SU-DHL-6 (cell line): ENCODE measurements at regions not wholly inside any gene's neighbourhood (a gene's known extent, or its start where the extent isn't known, plus 50 kb on each side); places are given as distances from the start of the nearest gene placed in this dataset.

Experiments used
- H2AFZ ChIP-seq: fragments of 200-600 bp; sonication (generic); 2 replicates; pipeline ENCODE4 v1.6.1; 2014; ENCODE audit warnings: low read depth, mild to moderate bottlenecking, moderate library complexity, mixed read lengths, antibody characterized with exemption, low read length; ENCODE audit not compliant: severe bottlenecking
- H3F3A ChIP-seq: fragments of 200-600 bp; shearing (Covaris generic); 2 replicates; pipeline ENCODE4 v1.6.0; 2016; ENCODE audit warnings: antibody characterized with exemption, mild to moderate bottlenecking; ENCODE audit not compliant: insufficient read depth
- H3K27ac ChIP-seq: fragments of 200-600 bp; sonication (generic); 2 replicates; pipeline ENCODE4 v1.5.1; 2016; ENCODE audit warnings: low read depth, mild to moderate bottlenecking, low read length, moderate library complexity, mixed read lengths
- H3K27me3 ChIP-seq: fragments of 200-600 bp; sonication (generic), shearing (Covaris generic); 2 replicates; pipeline ENCODE4 v1.6.0; 2014; ENCODE audit warnings: mild to moderate bottlenecking, low read length
- H3K36me3 ChIP-seq: fragments of 200-600 bp; sonication (generic); 2 replicates; pipeline ENCODE4 v1.6.1; 2014; ENCODE audit warnings: mild to moderate bottlenecking, low read length, mixed read lengths
- H3K4me2 ChIP-seq: fragments of 300-600, 200-600 bp; shearing (Covaris generic), sonication (generic); 2 replicates; pipeline ENCODE4 v1.6.0; 2014; ENCODE audit warnings: low read length, low read depth, mild to moderate bottlenecking; ENCODE audit not compliant: poor library complexity, severe bottlenecking
- H3K4me3 ChIP-seq: fragments of 200-600 bp; sonication (generic); 2 replicates; pipeline ENCODE4 v1.5.1; 2014; ENCODE audit warnings: antibody characterized with exemption, low read length, mild to moderate bottlenecking, mixed read lengths; ENCODE audit not compliant: insufficient read depth, poor library complexity, severe bottlenecking
- H3K79me2 ChIP-seq: fragments of 200-600 bp; sonication (generic); 2 replicates; pipeline ENCODE4 v1.6.1; 2014; ENCODE audit warnings: mild to moderate bottlenecking, low read length, moderate library complexity; ENCODE audit not compliant: insufficient read depth
- H3K9ac ChIP-seq: fragments of 200-600 bp; sonication (generic); 2 replicates; pipeline ENCODE4 v1.7.0; 2014; ENCODE audit warnings: mild to moderate bottlenecking, low read length
- H3K9me2 ChIP-seq: fragments of 200-600 bp; sonication (generic); replicated peaks from 2 replicates; pipeline ENCODE4 v1.6.1; 2014; ENCODE audit warnings: low read length; ENCODE audit not compliant: insufficient read depth
- H3K9me3 ChIP-seq: fragments of 200-600 bp; sonication (generic); 2 replicates; pipeline ENCODE4 v1.6.1; 2014; ENCODE audit warnings: low read length, mixed read lengths; ENCODE audit not compliant: insufficient read depth
- H4K20me1 ChIP-seq: fragments of 200-600 bp; sonication (generic); 2 replicates; pipeline ENCODE4 v1.6.1; 2014; ENCODE audit warnings: low read depth, mild to moderate bottlenecking, antibody characterized with exemption, low read length, moderate library complexity, mixed read lengths
- EZH2phosphoT487 ChIP-seq: fragments of 200-600 bp; sonication (generic), shearing (Covaris generic); conservative IDR thresholded peaks from 2 replicates; pipeline ENCODE4 v1.6.1; 2018; ENCODE audit warnings: mild to moderate bottlenecking, antibody characterized with exemption, low read length, moderate library complexity, mixed read lengths
- TF ChIP-seq, protein P1 (sequence below): fragments of 200-600 bp; sonication (generic); IDR thresholded peaks from one replicate; pipeline ENCODE4 v1.5.1; 2017; ENCODE audit warnings: antibody characterized with exemption, mild to moderate bottlenecking, low read length, moderate library complexity; ENCODE audit not compliant: insufficient read depth, poor library complexity, severe bottlenecking

DNA sequence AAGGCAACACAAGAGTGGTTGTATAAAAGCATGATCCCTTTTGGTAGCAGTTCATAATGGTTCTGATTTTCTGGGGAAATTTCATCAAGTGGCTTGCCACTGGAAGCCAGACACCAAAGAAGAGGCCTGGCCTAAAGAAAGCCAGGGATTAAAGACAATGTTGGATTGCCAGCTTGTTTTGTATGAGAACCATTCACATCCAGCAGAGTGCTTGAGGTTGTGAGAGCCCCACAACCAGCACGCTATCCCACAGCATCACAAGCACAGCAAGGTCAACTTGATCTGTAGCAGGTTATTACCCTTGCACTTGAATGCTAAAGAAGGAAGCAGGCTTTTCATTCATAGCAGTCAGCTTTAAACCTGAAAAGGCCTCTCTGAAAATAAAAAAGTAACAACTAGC is 399.8 kb downstream of the PLPP3 start:
- no peak overlapping the region for H3K4me3 ChIP-seq
- no peak overlapping the region for H3K27ac ChIP-seq
- H3K36me3 ChIP-seq, result no peaks in the 10 kb centered on the region
- no peak overlapping the region for H3K9ac ChIP-seq
- no peaks in the 10 kb centered on the region for H3K27me3 ChIP-seq
- no peaks in the 10 kb centered on the region for H3F3A ChIP-seq
- H3K9me3 ChIP-seq, result no peaks in the 10 kb centered on the region
- no peaks in the 10 kb centered on the region for H3K9me2 ChIP-seq
- no peaks in the 10 kb centered on the region for H3K79me2 ChIP-seq
- TF ChIP-seq, protein P1, sequence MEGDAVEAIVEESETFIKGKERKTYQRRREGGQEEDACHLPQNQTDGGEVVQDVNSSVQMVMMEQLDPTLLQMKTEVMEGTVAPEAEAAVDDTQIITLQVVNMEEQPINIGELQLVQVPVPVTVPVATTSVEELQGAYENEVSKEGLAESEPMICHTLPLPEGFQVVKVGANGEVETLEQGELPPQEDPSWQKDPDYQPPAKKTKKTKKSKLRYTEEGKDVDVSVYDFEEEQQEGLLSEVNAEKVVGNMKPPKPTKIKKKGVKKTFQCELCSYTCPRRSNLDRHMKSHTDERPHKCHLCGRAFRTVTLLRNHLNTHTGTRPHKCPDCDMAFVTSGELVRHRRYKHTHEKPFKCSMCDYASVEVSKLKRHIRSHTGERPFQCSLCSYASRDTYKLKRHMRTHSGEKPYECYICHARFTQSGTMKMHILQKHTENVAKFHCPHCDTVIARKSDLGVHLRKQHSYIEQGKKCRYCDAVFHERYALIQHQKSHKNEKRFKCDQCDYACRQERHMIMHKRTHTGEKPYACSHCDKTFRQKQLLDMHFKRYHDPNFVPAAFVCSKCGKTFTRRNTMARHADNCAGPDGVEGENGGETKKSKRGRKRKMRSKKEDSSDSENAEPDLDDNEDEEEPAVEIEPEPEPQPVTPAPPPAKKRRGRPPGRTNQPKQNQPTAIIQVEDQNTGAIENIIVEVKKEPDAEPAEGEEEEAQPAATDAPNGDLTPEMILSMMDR, result no peak
- no peaks in the 10 kb centered on the region for H4K20me1 ChIP-seq
- no peak overlapping the region for H2AFZ ChIP-seq
- H3K4me2 ChIP-seq, result no peak overlapping the region

DNA sequence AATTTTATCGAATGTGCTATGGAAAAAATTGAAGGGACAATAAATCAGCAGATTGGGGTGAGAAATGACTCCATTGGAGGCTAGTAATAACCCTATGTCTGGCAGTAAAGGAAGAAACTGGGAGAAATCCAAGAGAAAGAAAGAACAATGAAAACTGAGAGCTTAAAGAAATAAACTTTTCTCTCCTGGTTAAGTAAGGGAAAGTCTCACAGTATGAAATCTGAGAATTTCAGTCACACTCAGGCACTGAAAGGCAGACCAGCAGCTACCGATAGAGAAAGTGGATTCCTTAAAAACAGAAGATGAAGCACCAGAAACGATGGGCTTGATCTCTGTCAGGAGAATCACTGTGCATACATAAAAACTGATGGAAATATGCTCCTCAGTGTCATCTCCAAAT is 404.2 kb downstream of the PLPP3 start:
- no peaks in the 10 kb centered on the region for H3F3A ChIP-seq
- H3K9ac ChIP-seq, result no peak overlapping the region
- no peak overlapping the region for H2AFZ ChIP-seq
- no peaks in the 10 kb centered on the region for H3K27me3 ChIP-seq
- no peaks in the 10 kb centered on the region for H3K9me2 ChIP-seq
- TF ChIP-seq EZH2phosphoT487, result no peak
- TF ChIP-seq, protein P1, result no peak
- no peak overlapping the region for H3K4me3 ChIP-seq
- no peaks in the 10 kb centered on the region for H3K36me3 ChIP-seq
- H3K27ac ChIP-seq, result no peak overlapping the region
- no peaks in the 10 kb centered on the region for H3K79me2 ChIP-seq
- no peaks in the 10 kb centered on the region for H4K20me1 ChIP-seq
- no peaks in the 10 kb centered on the region for H3K9me3 ChIP-seq
- no peak overlapping the region for H3K4me2 ChIP-seq

DNA sequence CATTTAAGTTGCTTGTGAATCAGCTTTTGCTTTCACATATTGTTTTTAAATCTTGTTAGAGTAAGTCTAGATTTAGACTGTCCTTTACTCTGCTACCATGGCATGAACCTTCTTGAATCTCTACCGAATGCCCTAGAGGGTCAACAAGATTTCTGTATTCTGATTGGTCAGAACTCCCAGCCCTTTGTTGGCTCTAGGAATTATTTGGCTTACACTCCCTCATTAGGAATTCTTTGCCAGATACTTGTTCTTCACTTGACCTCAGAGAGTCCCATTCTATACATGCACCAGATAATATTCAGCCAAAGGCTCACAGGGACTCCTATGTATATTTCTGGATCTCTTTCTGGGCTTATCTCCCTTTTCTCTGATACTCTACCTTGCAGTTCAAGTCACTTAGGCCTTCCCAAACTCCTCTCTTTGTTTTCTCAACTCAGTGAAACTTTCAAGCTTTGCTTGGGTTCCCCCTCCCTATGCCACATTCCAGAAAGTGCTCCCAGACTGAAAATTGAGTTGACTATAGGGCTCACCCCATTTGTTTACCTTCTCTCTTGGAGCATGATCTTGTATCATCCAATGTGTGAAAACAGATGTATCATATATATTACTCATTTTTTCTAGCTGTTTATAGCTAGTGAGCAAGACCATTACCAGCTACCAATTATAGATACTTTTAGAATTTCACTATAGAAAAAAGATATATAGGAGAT is 405.0 kb downstream of the PLPP3 start:
- H3F3A ChIP-seq, result no peaks in the 10 kb centered on the region
- no peaks in the 10 kb centered on the region for H3K9me3 ChIP-seq
- H3K9me2 ChIP-seq, result no peaks in the 10 kb centered on the region
- no peaks in the 10 kb centered on the region for H4K20me1 ChIP-seq
- H3K27ac ChIP-seq, result no peak overlapping the region
- no peaks in the 10 kb centered on the region for H3K27me3 ChIP-seq
- no peaks in the 10 kb centered on the region for H3K79me2 ChIP-seq
- H3K4me3 ChIP-seq, result no peak overlapping the region
- no peak for TF ChIP-seq EZH2phosphoT487
- TF ChIP-seq, protein P1, result no peak
- H3K36me3 ChIP-seq, result no peaks in the 10 kb centered on the region
- H3K9ac ChIP-seq, result no peak overlapping the region
- no peak overlapping the region for H3K4me2 ChIP-seq
- H2AFZ ChIP-seq, result no peak overlapping the region
